NT2/D1 (cell line): ENCODE measurements at regions not wholly inside any gene's neighbourhood (a gene's known extent, or its start where the extent isn't known, plus 50 kb on each side); places are given as distances from the start of the nearest gene placed in this dataset.

Source experiments
- DNase-seq: peaks from one replicate; pipeline ENCODE4 v3.0.0-alpha.2; 2011; ENCODE audit warnings: low read depth, low spot score
- H3K27me3 ChIP-seq: 2 replicates; pipeline ENCODE4 v1.6.0; 2011; ENCODE audit warnings: mild to moderate bottlenecking; ENCODE audit not compliant: insufficient read length, insufficient read depth
- H3K36me3 ChIP-seq: 2 replicates; pipeline ENCODE4 v1.6.1; 2011; ENCODE audit warnings: mild to moderate bottlenecking, low read length, mixed read lengths; ENCODE audit not compliant: insufficient read depth, insufficient read length
- H3K4me1 ChIP-seq: 2 replicates; pipeline ENCODE4 v1.5.1; 2011; ENCODE audit not compliant: insufficient read depth, insufficient read length
- H3K4me3 ChIP-seq: 2 replicates; pipeline ENCODE4 v1.5.1; 2011; ENCODE audit warnings: low read depth; ENCODE audit not compliant: insufficient read length
- H3K9ac ChIP-seq: 2 replicates; pipeline ENCODE4 v1.6.0; 2011; ENCODE audit warnings: low read depth; ENCODE audit not compliant: insufficient read length
- H3K9me3 ChIP-seq: 2 replicates; pipeline ENCODE4 v1.5.1; 2011; ENCODE audit warnings: mild to moderate bottlenecking, low read length; ENCODE audit not compliant: insufficient read depth
- SUZ12 ChIP-seq: IDR thresholded peaks from 2 replicates; pipeline ENCODE4 v1.6.1; 2011; ENCODE audit not compliant: insufficient read length, insufficient read depth; ENCODE audit errors: extremely low read depth
- YY1 ChIP-seq: IDR thresholded peaks from 2 replicates; pipeline ENCODE4 v1.6.1; 2011; ENCODE audit not compliant: insufficient read length, insufficient read depth
- ZNF274 ChIP-seq: IDR thresholded peaks from 2 replicates; pipeline ENCODE4 v1.6.1; 2011; ENCODE audit warnings: mild to moderate bottlenecking, low read depth, low read length

DNA sequence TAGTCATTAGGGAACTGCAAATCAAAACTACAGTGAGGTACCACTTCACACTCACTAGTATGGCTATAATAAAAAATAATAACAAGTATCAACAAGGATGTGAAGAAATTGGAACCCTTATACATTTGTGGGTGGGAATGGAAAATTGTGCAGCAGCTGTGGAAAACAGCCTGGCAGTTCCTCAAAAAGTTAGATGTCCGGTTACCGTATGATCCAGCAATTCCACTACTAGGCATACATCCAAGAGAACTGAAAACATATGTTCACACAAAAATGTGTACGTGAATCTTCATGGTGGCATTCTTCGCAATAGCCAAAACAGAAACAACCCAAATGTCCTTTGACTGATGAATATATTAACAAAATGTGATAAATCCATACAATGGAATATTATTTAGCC lies 187.9 kb upstream of the LYSMD4 start:
- Histone ChIP-seq H3K27me3 (peaks cover 16% of the 10 kb centered on the region), H3K9me3 (no peaks in the 10 kb centered on the region), H3K9ac (no peak overlapping the region), H3K4me3 (no peak overlapping the region), H3K36me3 (no peaks in the 10 kb centered on the region), H3K4me1 (peaks cover 3% of the 10 kb centered on the region)
- no peak for DNase-seq
- TF ChIP-seq SUZ12: no peak
- TF ChIP-seq YY1: no peak
- TF ChIP-seq ZNF274: no peak

DNA sequence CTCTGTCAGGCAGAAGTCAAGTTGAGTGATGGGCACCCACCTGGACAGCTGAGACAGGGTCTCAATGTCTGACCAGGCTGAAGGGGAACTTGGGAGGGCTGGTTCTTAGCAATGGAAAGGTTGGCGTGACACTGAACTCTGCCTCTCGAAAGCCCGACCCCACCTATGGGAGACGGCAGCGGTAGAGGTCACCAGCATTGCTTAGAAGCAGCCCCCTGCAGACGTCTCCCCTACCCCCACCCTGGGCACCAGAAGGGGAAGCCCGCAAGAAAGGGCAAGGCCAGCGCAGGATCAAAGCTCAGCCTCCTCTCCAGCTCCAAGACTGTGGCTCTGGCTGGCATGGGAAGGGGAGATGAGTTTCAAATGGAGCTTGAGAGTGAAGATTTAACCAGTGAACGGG lies 184.8 kb upstream of the LYSMD4 start:
- H3K27me3 ChIP-seq: peaks cover 3% of the 10 kb centered on the region
- no peak for TF ChIP-seq ZNF274
- no peak for TF ChIP-seq YY1
- no peak for TF ChIP-seq SUZ12

DNA sequence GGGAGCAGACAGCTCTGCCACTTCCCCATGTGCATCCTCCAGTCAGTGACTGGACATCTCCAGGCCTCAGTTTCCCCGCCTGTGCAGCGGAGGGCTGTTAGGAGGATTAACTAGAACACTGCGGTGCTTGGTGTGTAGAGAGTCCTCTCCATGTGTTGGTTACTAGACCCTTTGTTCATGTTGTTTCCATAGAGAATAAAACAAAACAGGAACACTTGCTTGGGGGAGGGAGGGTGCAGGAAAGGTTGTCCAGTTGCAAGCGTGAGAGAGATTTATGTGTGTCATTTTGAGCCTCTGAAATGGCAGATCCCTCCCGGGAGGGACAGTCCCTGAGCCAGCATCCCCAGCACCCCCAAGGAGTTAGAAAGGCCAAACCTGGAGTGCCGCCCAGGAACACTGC lies 184.0 kb upstream of the LYSMD4 start:
- DNase-seq: no peak
- peaks cover 3% of the 10 kb centered on the region for H3K27me3 ChIP-seq
- TF ChIP-seq SUZ12: no peak
- no peak for TF ChIP-seq ZNF274
- no peak for TF ChIP-seq YY1

More for the DNA sequence above, 184.8 kb upstream of the LYSMD4 start:
- H3K9me3 ChIP-seq: no peaks in the 10 kb centered on the region
- DNase-seq: no peak
- peaks cover 9% of the 10 kb centered on the region for H3K4me1 ChIP-seq
- no peak overlapping the region for H3K9ac ChIP-seq
- no peaks in the 10 kb centered on the region for H3K36me3 ChIP-seq
- H3K4me3 ChIP-seq: no peak overlapping the region

DNA sequence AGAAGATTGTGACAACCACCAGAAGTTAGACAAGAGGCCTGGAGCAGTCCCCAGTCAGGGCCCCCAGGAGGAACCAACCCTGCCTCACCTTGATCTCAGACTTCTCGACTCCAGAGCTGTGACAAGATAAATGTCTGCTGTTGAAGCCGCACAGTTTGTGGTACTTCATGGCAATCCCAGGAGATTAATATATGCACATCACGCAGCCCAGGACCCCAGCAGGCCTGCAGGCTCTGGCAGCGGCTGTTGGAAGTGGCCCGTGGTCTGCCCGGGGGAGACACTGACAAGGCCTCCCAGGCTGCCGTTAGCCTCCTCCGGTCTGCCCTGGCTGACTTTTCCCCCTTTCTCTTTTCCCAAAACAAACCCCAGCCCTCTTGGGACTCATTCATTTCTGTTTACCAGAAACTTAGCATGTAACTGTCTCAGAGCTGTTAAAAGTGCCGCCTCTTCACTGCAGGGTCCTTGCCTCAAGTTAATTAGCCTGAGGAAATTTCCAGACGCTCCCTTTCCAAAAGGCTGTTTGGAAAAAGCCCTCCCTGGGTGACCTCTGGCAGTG lies 183.5 kb upstream of the LYSMD4 start:
- peaks cover 3% of the 10 kb centered on the region for H3K27me3 ChIP-seq
- no peaks in the 10 kb centered on the region for H3K36me3 ChIP-seq
- no peak overlapping the region for H3K9ac ChIP-seq
- TF ChIP-seq YY1: no peak
- TF ChIP-seq ZNF274: no peak
- no peak for TF ChIP-seq SUZ12
- no peak for DNase-seq
- peaks cover 9% of the 10 kb centered on the region for H3K4me1 ChIP-seq
- no peaks in the 10 kb centered on the region for H3K9me3 ChIP-seq
- no peak overlapping the region for H3K4me3 ChIP-seq

More for the DNA sequence above, 184.0 kb upstream of the LYSMD4 start:
- Histone ChIP-seq H3K9ac (no peak overlapping the region), H3K9me3 (no peaks in the 10 kb centered on the region), H3K36me3 (no peaks in the 10 kb centered on the region), H3K4me3 (no peak overlapping the region), H3K4me1 (peaks cover 9% of the 10 kb centered on the region)

DNA sequence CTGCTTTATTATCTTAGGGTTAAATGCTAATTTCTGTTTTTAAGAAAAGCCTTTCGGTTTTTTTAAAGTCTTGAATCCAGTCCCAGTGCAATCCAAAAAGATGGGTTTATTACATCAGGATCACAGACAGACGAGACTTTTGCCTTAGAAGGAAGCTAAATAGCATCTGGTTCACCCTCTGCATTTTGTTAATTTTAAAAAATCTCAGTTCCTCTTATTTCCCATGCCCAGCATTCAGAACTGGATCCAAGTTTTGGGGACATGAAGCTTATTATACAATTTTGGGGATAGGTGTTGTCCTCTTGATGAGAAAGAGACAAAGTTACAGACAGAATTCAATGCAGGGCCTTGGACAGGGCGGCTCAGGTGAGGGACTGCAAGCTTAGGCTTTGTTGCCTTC lies 181.5 kb upstream of the LYSMD4 start:
- H3K36me3 ChIP-seq: no peaks in the 10 kb centered on the region
- peaks cover 3% of the 10 kb centered on the region for H3K27me3 ChIP-seq
- no peak overlapping the region for H3K4me3 ChIP-seq
- no peak for TF ChIP-seq ZNF274
- TF ChIP-seq YY1: no peak
- no peak for DNase-seq
- peaks cover 9% of the 10 kb centered on the region for H3K4me1 ChIP-seq
- H3K9me3 ChIP-seq: no peaks in the 10 kb centered on the region
- H3K9ac ChIP-seq: no peak overlapping the region

DNA sequence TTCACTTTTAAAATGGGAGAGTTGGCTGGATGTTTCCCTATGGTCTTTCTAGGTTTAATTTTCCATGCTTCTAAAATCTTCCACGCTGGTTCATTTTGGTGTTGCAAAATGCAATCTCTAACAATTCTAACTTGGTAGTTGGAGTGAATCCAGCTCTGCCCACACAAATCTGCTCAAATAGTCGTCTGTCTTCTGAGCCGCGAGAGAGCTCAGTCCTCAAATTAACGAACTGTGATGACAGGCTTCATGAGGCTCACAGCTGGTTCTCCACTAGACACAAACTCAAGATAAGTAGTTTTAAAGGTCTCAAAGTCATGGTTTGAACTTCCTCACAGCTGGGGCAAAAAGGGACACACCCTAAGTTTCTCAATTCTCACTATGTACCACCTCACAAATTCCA lies 178.6 kb upstream of the LYSMD4 start:
- peaks cover 13% of the 10 kb centered on the region for H3K4me1 ChIP-seq
- H3K27me3 ChIP-seq: no peaks in the 10 kb centered on the region
- no peaks in the 10 kb centered on the region for H3K36me3 ChIP-seq
- no peaks in the 10 kb centered on the region for H3K9me3 ChIP-seq
- no peak for DNase-seq
- H3K4me3 ChIP-seq: no peak overlapping the region
- no peak overlapping the region for H3K9ac ChIP-seq
- TF ChIP-seq YY1 (no peak), ZNF274 (no peak), SUZ12 (no peak)

DNA sequence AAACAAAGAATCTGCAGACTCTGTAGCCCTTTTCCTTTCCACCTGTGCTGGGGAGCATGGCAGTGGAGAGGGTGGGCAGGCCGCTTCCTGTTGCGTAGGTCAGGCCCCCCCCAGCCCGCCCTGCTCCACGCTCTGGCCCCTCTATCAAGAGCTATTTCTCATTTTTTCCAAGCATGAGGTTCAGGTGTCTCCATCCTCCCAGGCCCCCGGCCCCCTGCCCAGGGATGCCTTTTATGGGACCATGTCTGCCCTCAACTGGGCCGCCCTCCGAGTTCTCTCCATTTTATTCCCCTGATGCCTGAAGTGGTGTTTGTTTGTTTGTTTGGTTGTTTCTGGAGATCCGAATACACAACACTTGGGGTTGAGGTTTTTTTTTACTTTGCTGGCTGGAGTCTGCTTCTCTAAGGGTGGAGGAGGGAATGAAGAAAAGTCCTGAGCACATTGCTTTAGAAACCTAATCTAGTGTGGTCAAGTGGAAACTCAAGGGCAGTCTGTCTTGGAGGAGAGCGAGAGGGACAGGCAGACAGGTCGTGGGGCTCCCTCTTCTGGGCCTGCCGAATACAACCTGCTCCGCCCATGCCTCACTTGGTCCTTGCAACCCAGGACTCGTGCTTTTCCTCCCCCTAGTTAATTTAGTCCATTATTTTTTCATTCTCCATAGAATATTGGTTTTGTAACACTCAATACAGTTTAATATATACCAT lies 176.5 kb upstream of the LYSMD4 start:
- no peak overlapping the region for H3K4me3 ChIP-seq
- no peaks in the 10 kb centered on the region for H3K27me3 ChIP-seq
- H3K36me3 ChIP-seq: no peaks in the 10 kb centered on the region
- peak; percentile 20 for DNase-seq
- H3K4me1 ChIP-seq: peaks cover 7% of the 10 kb centered on the region
- H3K9ac ChIP-seq: no peak overlapping the region
- TF ChIP-seq ZNF274 (no peak), SUZ12 (no peak), YY1 (no peak)
- no peaks in the 10 kb centered on the region for H3K9me3 ChIP-seq
